ENCODE measurements at regions not wholly inside any gene's neighbourhood (a gene's known extent, or its start where the extent isn't known, plus 50 kb on each side); places are given as distances from the start of the nearest gene placed in this dataset.
"Not testable (repeated sequence)": the region's sequence is repeated elsewhere in the genome, so short reads cannot be mapped to it uniquely, and the experiment has no call there.

DNA sequence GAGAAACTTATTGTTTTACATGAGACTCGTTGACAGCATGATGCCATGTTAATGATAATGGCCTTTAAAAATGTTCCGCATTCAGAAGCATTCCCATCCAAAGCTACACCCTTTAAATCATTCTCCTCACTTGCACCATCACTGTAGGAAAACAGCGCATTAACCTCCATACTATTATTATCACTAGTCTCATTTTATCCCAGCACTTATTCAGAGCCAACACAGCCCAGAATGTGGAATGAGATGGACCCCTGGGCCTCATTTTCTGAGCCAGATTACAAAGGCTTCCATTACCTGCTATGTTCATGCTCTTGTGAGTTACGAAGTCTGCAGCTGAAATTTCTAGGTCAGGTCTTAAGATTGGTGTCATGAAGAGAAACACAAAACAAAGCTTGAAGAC lies 159.4 kb downstream of the HS3ST3A1 start:
- no peak for DNase-seq (ENCODE audit: low read depth in 2 of 2)

DNA sequence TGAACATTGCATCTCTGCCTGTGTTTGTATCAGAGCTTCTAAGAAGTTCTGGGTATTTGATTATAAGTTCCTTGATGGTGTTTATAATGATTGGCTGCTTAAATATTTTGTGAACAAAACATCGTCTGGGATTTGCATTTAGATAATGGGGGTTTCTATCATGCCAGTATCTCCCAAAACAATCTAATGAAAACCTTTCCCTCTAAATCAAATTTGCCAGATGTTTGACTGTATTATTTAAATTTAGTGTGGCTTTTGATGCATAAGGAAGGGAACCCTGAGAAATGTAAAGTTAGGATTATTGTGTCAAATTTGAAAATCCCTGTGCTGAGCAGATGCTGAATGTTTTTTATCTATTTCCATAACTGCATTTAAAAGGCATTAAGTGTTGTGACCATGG lies 159.9 kb downstream of the HS3ST3A1 start:
- DNase-seq (ENCODE audit: low read depth in 2 of 2): no peak

DNA sequence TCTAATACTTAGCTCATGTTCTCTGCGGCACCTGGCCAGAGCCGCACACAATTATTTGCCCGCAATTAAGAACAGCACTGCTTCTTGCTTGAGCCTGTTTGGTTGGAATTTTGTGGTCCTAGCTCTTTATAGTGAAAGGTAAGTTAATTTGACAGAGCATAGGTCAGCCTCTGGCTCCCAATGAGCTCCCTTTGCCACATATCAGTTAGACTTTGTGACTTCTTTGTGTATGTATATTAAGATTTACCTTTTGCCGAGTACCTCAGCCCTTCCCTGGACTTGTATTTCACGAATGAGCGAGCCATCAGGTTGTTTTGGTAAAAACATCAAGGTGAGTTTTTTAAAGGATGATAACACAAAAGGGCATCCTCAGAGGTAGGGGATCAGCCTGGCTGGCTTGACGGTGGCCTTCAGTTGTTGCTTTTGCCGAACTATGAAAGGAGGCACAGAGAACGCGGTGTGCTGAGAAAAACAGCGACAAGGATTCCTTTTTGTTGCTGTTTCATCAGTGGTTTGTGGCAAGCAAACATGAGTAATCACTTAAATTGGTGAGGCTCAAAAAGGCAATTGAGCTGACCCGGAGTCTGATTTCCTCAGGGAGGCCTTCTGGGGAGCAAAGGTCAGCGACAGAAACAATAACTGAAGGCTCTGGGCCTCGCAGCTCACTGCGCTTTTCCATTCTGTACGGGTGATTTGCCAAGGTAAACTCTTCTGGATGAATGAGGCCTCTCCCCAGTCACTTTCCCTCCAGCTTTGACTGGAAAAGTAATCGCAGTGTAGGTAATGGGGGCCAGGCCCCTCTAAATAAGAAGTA lies 163.6 kb downstream of the HS3ST3A1 start:
- DNase-seq (ENCODE audit: low read depth in 2 of 2): no peak

DNA sequence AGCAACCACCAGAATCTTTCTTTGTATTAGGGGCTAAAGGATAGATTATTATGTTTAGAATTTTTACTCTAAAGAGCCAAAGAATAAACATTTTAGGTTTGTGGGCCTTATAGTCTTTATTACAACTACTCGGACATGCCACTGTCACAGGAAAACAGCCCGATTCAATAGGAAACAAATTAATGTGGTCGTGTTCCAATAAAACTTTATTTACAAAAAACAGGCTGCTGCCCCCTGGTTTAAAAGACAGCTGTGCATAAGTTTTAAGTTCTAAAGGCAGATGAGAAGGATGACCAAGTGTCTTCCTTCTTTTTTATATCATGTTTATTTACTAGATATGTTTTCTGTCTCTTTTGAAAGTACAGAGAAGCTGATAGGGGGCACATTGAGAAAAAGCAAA lies 166.5 kb downstream of the HS3ST3A1 start:
- no peak for DNase-seq (ENCODE audit: low read depth in 2 of 2)

DNA sequence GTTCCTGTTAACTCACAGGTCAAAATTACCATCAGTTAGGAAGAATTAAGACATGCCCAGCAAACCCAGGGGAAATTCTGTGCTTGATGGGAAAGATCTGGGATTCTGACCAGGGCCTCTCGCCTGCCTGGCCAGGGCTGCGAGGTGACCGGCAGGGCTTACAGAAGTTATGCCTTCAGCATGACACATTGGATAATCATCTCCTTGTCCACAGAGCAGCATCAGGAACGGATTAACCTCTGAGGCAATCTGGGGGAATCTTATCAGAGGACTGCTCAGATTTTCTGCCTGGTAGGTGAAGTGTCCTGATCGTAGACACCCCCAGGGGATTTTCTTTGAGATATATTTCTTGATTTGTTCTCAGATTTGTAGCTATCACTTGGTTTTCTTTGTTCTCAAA lies 172.5 kb downstream of the HS3ST3A1 start:
- DNase-seq (ENCODE audit: low read depth in 2 of 2): no peak

DNA sequence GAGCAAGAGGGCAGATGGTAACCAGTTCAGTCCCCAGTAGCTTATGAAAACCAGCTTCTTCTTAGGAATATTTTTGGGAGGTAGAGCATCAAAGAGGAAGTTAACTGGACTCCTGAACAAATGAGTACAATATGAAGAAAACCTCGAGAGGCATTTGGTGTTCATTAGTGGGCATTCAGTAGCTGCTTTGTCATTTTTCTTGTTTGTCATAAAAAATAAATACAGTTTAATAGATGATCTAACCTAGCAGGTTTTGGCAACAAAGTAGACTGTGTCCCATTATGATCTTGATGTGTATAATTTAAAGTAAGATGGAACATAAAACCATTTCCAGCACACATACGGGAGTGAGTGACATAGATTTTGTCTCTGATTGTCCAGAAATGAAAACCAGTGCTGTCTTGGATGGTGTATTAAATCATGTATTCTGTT lies 173.1 kb downstream of the HS3ST3A1 start:
- DNase-seq (ENCODE audit: low read depth in 2 of 2): no peak

DNA sequence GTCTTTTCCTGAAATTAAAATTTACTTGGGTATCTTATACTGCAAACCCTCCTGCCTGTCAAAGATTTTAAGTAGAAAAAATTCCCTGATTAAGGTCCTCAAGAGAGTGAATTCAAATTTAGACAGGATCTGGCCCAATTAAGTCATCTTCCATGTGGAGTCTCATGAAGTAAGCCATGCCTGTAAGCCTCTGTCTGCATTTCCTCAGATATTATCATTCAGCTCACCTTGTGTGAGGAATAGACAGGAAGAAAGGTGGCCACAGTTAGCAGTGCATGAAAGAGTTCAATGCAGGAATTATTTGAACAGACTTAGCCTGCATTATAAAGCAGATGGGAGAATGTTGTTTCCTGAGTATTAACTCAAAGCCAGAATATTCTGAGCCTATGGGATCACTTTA lies 174.7 kb downstream of the HS3ST3A1 start:
- DNase-seq (ENCODE audit: low read depth in 2 of 2): no peak

DNA sequence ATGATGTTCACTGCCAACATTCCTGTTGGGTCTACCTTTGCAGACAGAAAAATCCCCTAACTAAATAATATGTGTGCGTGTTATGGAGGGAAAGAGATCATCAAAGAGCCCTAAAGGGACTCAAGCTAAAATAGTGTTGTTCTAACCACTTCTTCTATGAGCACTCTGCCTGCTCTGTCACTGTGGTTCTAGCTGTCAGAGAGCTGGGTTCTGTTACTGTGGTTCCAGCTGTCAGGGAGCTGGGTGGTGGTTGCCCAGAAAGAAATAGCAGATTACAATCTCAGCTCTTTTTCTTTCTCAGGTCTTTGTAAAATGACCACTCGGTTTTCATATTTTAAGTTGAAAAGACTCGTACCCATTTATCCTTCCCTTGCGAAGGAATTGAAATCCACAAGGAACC lies 176.3 kb downstream of the HS3ST3A1 start:
- DNase-seq (ENCODE audit: low read depth in 2 of 2): no peak

DNA sequence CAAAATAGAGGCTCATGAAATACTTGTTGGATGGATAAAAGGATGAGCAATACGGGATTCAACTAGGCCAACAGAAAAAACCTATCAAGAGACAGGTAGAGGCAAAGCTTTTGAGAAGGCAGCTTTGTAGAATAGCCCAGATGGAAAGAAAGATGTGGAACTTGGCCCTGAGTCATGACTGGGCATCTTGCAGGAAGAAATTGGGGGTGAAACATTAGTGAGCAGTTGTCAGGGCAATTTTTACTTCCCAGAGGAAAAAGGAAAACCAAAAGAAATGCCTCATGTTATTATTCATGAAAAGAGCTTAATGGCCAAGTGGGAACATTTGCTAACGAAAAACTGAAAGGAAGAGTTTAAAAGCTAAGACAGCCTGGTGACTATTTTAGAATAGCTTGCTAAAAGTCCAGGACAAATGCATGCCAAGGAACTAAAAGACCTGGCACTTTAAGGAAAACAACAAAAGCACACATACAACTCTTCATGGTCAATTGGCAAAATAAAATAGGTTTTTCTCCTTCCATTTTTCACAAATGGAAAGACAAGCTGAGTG lies 180.1 kb downstream of the HS3ST3A1 start:
- DNase-seq (ENCODE audit: low read depth in 2 of 2): no peak

DNA sequence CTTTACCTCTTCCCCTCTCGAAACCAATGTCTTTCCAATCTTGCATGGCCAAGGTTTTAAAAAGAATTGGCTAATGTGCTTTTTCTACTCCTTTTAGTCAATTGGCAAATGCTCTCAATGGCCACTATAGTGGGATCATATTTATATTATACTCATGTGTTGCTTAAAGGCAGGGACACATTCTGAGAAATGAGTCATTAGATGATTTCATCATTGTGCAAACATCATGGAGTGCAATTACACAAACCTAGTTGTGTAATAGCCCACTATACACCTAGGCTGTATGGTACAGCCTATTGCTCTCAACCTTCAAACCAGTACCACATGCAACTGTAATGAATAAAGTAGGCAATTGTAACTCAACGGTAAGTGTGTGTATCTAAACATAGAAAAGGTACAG lies 180.9 kb downstream of the HS3ST3A1 start:
- DNase-seq (ENCODE audit: low read depth in 2 of 2): no peak

DNA sequence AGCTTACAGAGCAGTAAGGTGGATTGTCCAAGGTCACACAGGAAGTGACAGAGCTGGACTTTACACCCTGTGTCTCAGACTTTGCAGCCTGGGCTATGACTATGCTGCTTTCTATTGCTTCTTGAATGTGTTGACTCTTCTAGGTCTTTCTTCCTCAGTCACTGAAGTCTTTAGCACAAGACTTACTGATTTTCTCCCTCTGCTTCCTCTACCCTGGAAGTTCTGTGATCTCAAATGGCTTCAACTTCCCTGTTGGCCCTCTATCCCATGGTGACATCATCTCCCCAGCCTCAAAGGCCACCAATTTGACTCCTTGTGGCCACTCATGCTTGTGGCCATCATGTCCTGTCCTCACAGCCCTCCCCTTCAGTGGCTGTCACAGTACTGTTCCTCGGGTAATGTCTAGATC lies 181.3 kb downstream of the HS3ST3A1 start:
- DNase-seq (ENCODE audit: low read depth in 2 of 2): no peak

DNA sequence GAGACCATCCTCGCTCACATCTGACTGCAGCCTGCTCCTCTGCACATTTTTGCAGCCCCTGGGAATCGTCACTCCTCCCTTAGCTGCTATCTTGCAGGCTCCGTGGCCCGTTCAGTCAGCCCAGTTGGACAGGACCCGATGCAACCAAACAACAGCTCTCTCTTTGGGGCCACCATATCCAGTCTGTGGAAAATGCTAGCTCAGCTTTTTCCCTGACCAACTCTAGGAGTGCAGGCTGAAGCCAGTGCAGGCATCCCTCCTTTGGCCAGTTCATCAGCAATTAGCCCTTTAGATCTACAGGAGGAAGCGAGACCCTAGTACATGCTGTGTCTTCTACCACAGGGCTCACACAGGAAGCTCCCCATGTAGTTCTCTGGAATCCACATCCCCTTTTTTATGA lies 182.1 kb downstream of the HS3ST3A1 start:
- no peak for DNase-seq (ENCODE audit: low read depth in 2 of 2)

DNA sequence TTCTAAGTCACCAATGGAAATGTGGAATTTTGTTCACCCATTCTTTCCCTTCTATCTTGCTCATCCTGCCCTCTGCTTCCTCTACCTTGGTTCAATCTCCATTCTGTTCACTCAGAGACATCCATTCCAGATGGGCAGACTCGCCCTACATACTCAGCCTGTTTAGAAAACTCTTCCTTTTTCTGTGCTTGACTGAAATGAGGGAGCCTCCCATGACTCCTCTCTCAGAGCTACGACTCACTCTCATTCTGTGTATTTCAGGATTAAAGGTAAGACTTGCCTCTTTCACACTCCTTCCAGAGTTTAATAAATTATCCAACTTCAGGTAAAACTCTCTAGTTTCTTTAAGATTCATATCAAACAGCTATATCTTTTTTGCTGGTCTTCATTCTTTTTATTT lies 182.8 kb downstream of the HS3ST3A1 start:
- DNase-seq (ENCODE audit: low read depth in 2 of 2): no peak

DNA sequence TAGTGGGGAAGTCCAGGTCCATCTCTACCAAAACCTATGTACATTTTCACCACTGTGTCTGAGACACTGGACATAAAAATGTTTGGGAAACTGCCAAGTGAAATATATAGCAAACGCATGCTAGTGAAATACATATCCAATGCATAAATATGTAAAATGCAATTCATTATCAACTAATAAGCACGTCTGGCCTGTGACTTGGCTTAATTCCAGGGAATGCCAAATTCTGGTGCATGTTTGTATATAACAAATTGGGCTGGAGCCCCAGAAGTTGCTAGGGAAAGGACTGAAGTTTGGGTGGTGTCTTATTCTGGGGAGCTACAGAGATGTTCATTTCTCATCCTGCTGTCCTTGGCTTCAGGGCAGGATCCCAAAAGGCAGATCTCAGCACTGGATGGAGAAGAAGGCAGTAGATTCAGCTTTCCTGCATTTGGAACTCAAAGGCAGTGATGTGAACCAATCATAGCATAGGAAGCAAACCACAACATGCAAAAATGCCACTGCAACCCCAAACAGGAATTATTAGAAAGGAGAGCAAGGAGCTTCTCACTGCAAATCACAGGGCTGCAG lies 184.3 kb downstream of the HS3ST3A1 start:
- no peak for DNase-seq (ENCODE audit: low read depth in 2 of 2)

DNA sequence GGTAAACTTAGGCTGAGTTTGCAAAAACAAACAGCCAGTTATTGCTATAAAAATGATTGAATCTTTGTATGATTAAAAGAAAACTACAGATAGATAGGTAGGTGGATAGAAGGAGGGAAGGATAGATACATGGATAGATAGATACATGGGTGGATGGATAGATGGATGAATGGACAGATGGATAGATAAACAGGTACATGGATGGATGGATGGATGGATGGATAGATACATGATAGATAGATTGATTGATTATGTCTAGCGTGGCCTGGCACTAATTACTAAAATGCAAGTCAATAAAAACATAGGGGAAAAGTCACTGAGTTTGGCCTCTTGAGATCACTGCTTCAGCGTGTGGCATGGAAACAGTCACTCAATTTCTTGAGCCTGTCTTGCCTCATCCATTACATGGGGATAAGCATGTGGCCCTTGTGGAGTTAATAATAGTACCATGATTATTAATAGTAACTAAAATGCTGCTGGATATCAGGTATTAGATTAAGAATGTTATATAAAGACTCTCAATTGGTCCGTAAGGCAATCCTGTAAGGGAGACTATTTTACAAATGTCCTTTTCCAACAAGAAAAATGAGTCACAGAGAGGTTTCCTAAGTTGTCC lies 184.9 kb downstream of the HS3ST3A1 start:
- DNase-seq (ENCODE audit: low read depth in 2 of 2): no peak

DNA sequence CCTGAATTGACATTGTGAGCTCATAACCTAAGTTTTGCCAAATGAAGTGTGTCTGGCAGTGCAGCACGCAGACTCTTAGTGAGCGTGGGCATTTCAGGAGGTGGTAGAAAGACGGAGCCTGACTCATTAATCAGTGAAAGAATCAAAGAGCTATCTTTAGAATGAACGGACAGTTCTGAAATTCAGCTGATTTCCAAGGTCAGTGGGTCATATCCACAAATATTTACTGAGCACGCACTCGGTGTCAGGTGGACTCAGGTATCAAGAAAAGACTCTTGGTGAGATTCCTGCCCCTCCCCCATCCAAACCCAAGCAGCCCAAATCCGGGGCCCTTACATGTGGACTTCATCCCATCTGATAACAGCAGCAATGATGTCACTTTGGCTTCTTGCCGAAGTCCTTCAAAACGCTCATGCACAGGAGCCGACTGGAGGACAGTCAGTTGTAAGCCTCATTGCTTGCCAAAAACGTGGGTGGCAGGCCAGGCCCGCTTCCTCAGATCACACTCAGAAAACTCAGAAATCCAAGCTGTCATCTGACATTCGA lies 185.8 kb downstream of the HS3ST3A1 start:
- DNase-seq (ENCODE audit: low read depth in 2 of 2): no peak

DNA sequence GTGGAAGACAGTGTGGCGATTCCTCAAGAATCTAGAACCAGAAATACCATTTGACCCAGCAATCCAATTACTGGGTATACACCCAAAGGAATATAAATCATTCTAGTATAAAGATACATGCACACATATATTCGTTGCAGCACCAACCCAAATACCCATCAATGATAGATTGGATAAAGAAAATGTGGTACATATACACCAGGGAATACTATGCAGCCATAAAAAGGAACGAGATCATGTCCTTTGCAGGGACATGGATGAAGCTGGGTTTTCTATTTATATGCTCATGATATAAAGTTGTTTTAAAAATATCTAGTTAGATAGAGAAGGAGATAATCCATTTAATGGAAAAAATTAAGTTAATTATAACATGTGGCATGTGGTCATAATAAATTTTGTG lies 186.5 kb downstream of the HS3ST3A1 start:
- not testable (repeated sequence) for DNase-seq (ENCODE audit: low read depth in 2 of 2)

DNA sequence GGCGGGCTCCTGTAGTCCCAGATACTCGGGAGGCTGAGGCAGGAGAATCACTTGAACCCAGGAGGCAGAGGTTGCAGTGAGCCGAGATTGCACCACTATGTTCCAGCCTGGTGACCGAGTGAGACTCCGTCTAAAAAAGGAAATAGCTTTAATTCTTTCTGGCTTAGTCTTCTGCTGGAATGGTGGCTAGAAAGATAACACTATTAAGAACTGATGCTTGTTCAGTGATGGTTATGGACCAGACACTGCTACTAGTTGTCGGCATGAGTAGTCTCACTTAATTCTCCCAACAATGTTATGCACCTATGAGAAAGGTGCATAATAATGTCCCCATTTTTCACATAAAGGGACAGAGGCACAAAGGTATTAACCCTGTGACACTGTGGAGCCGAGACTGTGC lies 188.7 kb downstream of the HS3ST3A1 start:
- DNase-seq (ENCODE audit: low read depth in 2 of 2): no peak

DNA sequence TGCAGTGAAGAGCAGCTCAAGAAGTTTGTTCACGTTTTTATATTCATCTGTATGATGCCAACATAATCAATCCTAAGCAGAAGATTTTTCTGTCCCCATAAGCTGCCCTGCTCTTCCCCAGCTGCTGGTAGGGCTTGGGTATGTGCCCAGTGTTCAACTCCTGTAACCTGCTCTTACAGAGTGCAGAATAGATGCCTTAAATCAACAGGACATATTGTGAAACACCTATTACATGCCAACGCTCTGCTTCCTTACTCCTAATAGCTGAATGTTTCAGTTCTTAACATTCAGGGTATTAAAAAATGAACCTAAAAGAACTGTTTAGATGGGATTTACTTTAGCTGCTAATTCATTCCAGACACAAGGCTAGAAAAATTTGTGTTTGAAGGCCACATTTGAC lies 190.9 kb downstream of the HS3ST3A1 start:
- no peak for DNase-seq (ENCODE audit: low read depth in 2 of 2)

DNA sequence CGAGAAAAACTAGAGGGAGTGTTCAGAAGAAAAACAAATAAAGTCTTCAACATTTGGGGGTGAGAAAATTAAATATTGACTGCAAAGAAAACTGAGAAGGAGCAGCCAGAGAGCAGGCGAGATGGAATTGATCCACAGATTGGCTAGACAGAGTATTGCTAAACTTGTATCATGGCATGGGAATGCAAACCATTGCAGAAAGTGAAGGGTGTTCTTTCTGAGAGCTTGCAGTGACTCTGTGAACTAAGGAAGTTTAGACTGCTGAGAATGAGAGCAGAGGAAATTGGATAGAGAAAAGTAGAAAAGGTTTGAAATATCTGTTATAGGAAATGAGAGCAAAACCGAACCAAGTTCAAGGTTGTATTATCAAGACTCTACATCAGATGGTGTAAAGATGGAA lies 191.5 kb downstream of the HS3ST3A1 start:
- no peak for DNase-seq (ENCODE audit: low read depth in 2 of 2)

DNA sequence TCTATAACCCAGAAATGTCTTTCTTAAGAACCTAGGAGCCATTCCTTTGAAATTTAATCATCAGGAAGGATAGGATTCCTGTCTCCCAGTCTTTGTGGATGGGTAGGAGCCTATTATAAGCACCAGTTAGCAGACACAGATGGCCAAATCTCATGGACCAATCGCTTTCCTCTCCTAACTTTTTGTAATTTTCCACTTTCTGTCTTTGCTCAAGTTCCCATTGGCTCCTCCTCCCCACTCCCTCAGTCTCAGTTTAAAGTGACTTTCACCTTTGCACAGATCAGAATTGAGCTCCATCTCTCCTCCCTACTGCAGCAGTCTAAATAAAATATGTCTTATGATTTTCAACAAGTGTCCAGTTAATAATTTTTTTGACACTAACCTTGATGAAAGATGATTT lies 192.3 kb downstream of the HS3ST3A1 start:
- DNase-seq (ENCODE audit: low read depth in 2 of 2): no peak

DNA sequence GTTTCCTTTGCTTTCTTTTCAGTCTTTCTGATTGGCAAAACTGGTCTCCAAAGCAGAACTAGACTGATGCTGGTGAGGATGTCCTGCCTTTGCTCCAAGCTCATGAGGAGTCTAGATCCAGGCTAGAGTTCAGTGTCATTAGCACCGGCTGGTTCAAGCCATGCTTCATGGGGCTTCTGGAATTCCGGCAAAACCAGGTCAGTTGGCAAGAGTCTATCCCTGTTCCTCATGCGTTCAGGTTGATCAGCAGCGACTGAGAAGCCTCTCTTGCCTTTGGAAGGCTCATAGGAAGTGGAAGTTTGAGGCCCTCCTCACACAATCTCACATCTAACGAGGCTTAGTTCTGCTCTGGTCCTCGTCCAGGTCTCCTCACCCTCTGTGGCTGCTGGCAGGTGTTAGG lies 194.3 kb downstream of the HS3ST3A1 start:
- DNase-seq (ENCODE audit: low read depth in 2 of 2): no peak

DNA sequence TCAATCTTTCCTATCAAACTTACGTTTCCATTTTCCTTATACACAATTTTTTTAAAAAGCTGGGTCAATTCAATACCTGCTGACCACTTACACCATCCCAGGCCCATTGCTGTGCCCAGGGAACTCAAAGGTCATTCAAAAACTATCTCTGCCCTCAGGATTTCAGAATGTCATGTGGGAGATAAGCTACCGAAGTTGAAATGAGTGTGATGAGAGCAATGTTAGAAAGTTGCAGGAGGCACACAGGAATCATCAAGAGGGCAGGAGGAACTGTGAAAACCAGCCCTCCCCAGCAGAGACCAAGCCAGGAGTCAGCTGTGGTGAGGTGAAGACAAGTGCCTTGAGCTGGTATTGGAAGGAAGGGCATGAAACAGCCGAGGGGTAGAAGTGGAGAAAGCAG lies 195.9 kb downstream of the HS3ST3A1 start:
- no peak for DNase-seq (ENCODE audit: low read depth in 2 of 2)
